Right renal cortex interstitium (tissue), 3 donors: ENCODE measurements at regions not wholly inside any gene's neighbourhood (a gene's known extent, or its start where the extent isn't known, plus 50 kb on each side); places are given as distances from the start of the nearest gene placed in this dataset.
"Not testable (repeated sequence)": the region's sequence is repeated elsewhere in the genome, so short reads cannot be mapped to it uniquely, and the experiment has no call there.

Experiments
- DNase-seq, 3 donors: peaks; one replicate each; pipeline ENCODE4 v3.0.0-alpha.2; 2013; ENCODE audit warnings: low read depth in 3 of 3, low spot score in 2 of 3

DNA sequence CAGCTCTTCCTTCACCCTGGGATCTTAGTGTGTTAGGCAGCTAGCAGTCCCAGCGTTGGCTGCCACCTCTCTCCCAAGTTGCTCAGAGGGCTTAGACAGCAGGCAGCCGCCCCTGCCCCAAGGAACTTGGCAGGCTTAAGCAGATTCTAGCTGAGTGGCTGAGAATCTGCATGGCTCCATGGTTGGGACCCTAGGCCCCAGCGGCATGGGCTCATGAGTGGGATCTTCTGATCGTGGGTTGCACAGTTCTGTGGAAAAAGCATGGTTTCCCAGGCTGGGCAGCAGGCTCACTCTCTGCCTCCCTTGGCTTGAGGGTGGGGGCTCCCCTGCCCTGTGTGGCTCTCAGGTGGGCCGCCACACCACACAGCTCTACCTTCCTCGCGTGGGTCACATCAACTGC is 1624.9 kb downstream of the GRIK2 start:
- no peak for DNase-seq

GRCh38 chr6:103017878-103018277 is 1624.4 kb downstream of the GRIK2 start:
- no peak for DNase-seq

GRCh38 chr6:103011605-103012004 is 1618.1 kb downstream of the GRIK2 start:
- DNase-seq, result no peak

DNA sequence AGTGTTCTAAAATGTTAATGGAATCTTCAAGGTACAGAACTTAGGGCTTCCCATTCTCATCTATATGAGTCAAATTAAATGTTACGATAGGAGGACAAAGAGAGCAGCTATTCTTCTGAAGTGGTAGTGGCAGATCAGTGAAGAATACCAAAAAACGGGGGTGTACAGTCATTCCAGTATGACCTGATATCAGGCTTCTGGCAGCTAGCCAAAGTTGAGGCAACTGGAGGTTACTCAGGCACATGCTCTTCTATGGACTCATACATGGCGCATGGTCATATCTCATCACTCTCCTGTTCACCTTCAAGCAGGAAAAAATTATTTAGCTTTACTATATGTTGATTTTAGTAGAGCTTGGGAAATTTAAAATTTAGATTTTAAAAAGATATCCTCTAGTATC is 1608.8 kb downstream of the GRIK2 start:
- DNase-seq, result no peak

GRCh38 chr6:103001724-103002123 is 1608.2 kb downstream of the GRIK2 start:
- DNase-seq, result no peak

DNA sequence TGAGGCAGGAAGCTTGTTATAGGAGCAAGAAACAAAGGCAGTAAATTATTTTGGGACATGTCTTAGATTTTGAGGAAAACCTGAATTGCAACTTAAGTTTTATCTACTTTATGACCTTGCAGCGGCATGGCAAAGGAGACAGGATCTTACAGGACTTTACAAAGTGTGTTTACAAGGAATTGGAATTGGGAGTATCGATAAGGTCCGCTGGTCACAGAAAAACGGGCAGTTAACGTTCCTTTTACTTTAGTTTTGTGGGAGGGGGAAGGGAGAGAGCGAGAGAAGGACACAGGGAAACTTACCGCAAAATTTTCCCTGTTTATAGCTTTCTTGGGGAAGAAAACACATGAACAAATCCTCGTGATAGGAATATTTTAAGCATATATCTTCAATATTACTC is 1607.2 kb downstream of the GRIK2 start:
- DNase-seq, result no peak

- DNase-seq, result no peak
Measured at GRCh38 chr6:102995491-102995890, 1602.0 kb downstream of the GRIK2 start.

DNA sequence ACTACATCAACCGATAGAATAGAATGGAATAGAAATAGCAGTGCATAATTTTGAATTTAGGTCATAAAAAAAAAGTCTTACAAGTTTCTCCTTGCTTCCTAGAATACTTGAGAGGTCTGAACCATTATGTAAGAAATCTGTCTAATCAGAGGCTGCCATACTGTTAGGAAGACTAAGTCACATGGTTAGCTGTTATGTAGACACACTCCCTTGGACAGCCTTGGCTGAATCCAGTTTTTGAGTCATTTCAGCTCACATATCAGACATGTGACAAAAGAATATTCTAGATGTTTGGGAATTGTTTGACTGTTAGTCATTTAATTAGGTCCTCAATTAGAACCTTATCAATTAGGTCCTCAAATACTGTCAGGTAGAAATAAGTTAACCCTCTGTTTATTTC is 1601.4 kb downstream of the GRIK2 start:
- no peak for DNase-seq

DNA sequence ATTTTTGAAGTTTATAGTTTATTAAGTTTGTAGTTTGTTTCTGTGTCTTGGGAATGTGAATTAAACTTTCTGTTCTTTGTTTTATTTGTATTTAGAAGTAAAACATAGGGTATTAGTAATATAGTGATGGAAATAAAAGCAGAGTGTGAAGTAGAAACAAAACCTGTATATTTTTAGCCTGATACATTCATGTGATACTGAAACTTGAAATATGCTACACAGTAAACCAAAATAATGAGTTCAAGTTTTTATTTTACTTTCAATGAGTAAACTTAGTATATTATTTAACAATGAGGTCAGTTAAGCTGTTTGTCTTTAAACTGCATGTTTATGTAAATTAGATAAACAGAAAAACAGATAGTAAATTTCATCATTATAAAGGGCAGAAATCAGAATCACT is 1592.6 kb downstream of the GRIK2 start:
- DNase-seq, result no peak

DNA sequence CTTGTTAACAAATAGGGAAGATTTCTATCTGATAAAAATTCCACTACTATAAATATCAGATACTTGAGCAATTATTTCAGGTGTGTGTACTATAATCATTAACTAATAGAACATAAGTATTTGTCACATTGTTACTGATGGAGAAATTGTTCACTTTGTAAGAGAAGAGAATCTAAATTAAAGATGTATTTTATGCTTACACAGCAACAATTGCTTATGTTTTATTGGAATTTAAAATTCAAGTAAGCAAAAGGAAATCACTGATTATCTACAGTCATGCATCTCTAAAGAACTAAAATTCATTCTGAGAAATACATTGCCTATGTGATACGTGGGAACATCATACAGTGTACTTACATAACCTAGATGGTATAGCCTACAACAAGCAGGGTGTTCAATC is 1590.8 kb downstream of the GRIK2 start:
- DNase-seq, result no peak

DNA sequence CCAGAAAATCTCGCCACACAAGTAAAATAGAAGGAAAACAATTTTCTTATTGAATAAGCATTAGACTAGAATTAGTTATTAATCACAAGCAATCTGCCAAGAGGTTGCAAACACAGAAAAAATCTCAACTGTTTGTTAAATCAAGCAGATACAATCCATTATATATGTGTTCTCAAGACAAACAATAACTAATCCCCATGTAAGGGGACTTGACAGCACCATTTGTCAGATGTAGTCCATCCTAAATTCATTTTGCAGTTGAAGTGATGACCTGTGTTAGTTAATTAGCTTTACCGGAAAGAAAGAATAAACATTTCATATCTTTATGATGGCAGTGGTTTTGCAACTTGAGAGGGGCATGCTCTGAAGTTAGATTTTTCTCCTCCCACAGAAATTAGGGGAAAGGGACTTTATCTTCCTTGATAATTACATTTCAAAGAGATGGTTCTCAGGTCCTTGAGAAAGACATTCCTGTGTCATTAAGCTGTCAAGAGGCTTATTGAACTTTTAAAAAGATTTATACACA is 1588.0 kb downstream of the GRIK2 start:
- DNase-seq, result no peak

GRCh38 chr6:102980951-102981350 is 1587.4 kb downstream of the GRIK2 start:
- DNase-seq, result no peak

GRCh38 chr6:102961902-102962301 is 1568.4 kb downstream of the GRIK2 start:
- DNase-seq, result no peak

DNA sequence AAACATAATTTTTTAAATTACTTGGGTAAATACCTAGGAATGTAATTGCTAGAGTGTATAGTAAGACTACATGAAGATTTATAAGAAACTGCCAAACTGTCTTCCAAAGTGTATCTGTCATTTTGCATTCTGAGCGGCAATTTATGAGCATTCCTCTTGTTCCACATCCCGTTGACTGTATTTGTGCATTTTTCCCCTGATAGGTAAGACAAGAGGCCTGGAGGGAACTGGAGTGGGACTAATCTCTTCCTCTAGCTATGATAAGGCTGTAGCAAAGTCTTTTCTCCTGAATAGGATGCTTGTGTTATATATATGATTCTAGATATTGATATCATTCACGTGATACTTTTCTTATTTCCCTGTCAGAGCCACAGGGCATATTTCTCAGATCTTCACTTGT is 1557.5 kb downstream of the GRIK2 start:
- DNase-seq, result no peak

- DNase-seq, result no peak
Measured at GRCh38 chr6:102944475-102944874, 1551.0 kb downstream of the GRIK2 start.

DNA sequence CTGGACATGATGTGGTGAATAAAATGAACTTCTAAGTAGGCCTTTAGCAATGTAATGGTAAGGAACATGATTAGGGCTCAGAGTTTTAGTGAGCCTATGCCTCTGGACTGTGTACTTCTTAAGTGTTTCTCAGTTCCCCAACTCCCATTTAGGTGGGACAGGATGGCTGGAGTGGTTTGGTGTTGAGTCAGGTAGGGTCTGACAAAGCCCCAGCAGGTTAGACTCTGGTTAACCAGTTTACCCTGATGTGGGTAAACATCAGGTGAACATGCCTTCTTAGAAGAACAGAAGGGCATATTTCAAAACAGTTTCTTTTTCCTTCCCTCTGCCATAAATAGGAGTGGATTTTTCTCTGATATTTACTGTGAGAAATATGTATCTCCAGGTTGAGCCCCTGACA is 1548.7 kb downstream of the GRIK2 start:
- DNase-seq, result no peak

DNA sequence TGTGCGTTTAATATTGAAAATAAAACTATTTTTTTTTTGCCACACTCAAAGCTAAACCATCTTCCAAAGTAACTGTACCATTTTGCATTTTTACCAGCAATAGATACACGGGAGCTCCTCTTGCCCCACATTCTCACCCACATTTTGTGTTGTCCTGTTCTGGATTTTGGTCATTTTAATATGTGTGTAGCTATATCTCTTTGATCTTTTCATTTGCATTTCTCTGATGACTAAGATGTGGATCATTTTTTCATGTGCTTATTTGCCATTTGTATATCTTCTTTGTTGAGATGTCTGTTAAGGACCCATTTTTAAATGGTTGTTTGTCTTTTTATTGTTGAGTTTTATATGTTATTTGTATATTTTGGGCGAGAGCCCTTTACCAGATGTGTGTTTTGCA is 1543.5 kb downstream of the GRIK2 start:
- DNase-seq, result no peak

DNA sequence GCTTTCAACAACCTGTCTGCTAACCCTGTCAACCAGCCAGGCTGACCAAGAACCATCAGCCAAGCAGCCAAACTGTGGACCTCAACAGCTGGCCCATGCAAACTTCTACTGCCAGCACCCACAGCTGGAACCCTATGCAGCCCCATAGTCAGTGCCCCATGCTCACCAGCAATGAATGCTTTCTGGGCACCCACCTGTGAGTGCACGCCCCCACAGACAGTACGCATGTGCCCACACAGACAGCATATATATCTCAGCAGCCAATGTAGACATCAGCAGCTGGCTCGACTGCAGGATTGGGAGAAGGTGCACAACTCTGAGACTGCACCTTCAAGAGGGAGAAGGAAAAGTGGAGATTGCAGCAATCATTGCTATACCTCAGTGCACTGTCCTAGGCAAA is 1534.6 kb downstream of the GRIK2 start:
- no peak for DNase-seq

DNA sequence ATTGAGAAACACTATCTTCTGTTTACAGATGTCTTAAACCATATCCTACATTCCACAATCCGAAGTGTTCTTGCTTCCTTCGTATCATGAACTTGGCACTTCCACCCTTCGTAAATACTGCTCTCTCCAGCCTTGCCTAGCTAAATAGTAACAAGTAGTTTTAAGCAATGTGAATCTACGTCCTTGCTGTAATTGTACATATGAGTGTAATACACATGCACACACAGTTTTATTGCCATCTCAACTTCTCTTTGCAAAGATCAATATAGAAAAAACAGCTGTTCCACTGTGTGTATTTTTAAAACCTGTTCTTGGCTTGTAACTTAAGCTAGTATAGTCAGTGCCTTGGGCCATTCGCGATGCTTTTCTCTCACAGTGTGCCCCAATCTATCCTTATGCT is 1524.7 kb downstream of the GRIK2 start:
- DNase-seq, result no peak

DNA sequence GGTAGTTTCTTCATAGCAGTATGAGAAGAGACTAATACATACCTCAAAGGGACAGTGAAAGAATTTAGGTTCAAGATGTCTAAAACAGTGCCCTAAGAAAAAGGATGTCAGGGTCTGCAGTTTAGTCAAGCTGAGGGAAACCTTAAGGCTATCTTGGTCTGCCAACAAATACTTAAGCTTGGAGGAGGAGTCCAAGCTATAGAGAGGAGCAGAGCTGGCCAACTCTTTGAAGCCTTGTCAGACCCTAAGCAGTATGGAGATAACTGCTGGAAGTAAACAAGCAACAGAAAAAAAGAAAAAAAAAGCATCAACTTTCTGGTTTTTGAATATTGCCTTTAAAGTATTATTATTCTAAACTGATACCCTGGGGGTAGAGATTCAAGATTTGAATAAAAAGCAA is 1518.1 kb downstream of the GRIK2 start:
- DNase-seq, result no peak

- not testable (repeated sequence) for DNase-seq
Measured at GRCh38 chr6:102910701-102911139, 1517.2 kb downstream of the GRIK2 start.

GRCh38 chr6:102907181-102907580 is 1513.7 kb downstream of the GRIK2 start:
- no peak for DNase-seq

DNA sequence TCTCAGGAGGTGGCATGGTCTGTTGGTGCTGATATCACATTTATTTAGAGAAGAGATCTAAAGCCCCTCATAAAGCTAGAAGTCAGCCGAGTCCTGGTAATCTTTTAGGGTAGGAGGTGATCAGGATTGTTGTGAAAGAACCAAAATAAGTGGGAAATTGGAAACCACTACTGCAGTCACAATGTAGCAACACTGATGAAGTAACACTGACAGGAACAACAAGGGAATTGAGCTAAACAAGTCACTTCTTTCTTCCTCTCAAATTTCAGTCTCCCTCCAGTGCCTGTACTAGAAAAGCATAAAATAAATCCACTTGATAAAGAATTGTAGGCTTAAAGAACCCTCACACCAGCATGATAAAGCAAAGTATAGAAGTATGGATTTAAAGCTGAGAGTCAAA is 1509.0 kb downstream of the GRIK2 start:
- no peak for DNase-seq

DNA sequence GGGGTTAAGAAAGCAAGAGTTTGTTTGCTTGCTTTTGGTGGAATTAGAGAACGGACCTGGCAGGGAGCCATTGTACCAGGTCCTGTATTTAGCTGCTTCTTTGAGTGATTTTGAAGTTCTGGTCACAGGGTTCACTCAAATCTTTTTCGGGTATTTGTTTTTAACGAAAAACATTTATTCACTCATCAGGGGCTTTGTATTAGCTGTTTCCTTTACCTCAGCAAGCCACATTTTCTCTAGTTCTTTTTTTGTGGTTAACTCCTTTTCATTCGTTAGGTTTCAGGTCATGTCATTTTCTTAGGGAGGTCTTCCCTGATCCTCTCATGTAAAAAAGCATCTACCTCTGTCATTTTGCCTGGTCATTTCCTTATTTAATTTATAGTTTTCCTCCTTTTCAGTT is 1502.2 kb downstream of the GRIK2 start:
- no peak for DNase-seq
